Peyer's patch (tissue), 4 donors: ENCODE measurements at regions not wholly inside any gene's neighbourhood (a gene's known extent, or its start where the extent isn't known, plus 50 kb on each side); places are given as distances from the start of the nearest gene placed in this dataset.

Source experiments
- POLR2A ChIP-seq, 2 donors: fragments of 450-650 bp; IDR thresholded peaks; one replicate each; pipeline ENCODE4 v1.5.1; 2017; ENCODE audit warnings: antibody characterized with exemption in 2 of 2, mild to moderate bottlenecking in 2 of 2, moderate library complexity in 2 of 2
- TF ChIP-seq, protein P1 (sequence below), 6 experiments: fragments of 450-650 bp in 4 of 6; fragments of 200-600 bp in 2 of 6; sonication (generic) in 1 of 6; IDR thresholded peaks; one replicate each; pipeline ENCODE4 v1.5.1; 2017 to 2019; ENCODE audit warnings: antibody characterized with exemption in 6 of 6, mild to moderate bottlenecking in 3 of 6, moderate library complexity in 1 of 6

DNA sequence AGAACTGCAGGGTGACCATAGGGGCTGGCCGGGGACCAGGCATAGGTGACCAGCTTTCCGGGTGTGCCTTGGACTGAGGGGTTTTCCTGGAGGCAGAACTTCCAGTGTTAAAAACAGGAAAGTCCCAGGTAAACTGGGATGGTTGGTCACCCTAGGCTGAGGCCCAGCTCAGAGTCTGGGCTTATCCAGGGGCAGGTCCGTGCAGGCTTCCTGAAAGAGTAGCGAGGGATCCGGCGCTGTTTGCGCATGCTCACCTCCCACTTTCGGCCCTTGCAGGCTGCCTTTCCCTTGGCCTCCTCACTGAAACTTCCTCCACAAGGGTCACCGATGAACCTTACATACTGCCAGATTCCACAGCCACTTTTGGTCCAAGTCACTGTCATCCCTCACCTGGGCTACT, 119.8 kb upstream of the PLET1 start:
- TF ChIP-seq, protein P1, sequence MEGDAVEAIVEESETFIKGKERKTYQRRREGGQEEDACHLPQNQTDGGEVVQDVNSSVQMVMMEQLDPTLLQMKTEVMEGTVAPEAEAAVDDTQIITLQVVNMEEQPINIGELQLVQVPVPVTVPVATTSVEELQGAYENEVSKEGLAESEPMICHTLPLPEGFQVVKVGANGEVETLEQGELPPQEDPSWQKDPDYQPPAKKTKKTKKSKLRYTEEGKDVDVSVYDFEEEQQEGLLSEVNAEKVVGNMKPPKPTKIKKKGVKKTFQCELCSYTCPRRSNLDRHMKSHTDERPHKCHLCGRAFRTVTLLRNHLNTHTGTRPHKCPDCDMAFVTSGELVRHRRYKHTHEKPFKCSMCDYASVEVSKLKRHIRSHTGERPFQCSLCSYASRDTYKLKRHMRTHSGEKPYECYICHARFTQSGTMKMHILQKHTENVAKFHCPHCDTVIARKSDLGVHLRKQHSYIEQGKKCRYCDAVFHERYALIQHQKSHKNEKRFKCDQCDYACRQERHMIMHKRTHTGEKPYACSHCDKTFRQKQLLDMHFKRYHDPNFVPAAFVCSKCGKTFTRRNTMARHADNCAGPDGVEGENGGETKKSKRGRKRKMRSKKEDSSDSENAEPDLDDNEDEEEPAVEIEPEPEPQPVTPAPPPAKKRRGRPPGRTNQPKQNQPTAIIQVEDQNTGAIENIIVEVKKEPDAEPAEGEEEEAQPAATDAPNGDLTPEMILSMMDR (IDR thresholded peaks at IDR 0.05), result no peak
- TF ChIP-seq POLR2A (IDR thresholded peaks at IDR 0.05), result no peak
